OCI-LY7 (cell line): ENCODE measurements at regions not wholly inside any gene's neighbourhood (a gene's known extent, or its start where the extent isn't known, plus 50 kb on each side); places are given as distances from the start of the nearest gene placed in this dataset.

Experiments used
- BruUV-seq: library from RNA; stranded (reverse); fragments of 400-500 nt; replicated peaks from 2 replicates; lab custom pipeline; 2021; lab: Mats Ljungman, UMichigan
- CTCF ChIA-PET: fragments of 300-600 bp; sonication (Branson Sonifier 250); formaldehyde crosslinking; loops from one replicate; lab custom pipeline; 2022; ENCODE audit warnings: antibody characterized with exemption; ENCODE audit not compliant: unreplicated experiment; lab: Charles Lee
- POLR2A ChIA-PET: fragments of 300-600 bp; sonication (Branson Sonifier 250); formaldehyde crosslinking; loops from one replicate; lab custom pipeline; 2022; ENCODE audit warnings: antibody characterized with exemption; lab: Charles Lee
- DNase-seq: peaks from one replicate; pipeline ENCODE4 v3.0.0-alpha.2; 2015; ENCODE audit warnings: low spot score
- H2AFZ ChIP-seq: fragments of 200-600 bp; sonication (generic), shearing (Covaris generic); 2 replicates; pipeline ENCODE4 v1.6.1; 2014; ENCODE audit warnings: mild to moderate bottlenecking, antibody characterized with exemption, low read length, moderate library complexity
- H3K27ac ChIP-seq: fragments of 200-600 bp; sonication (generic); 2 replicates; pipeline ENCODE4 v1.5.1; 2014; ENCODE audit warnings: mixed run types, low read depth, mild to moderate bottlenecking, moderate library complexity, low read length, inconsistent platforms; ENCODE audit not compliant: poor library complexity, severe bottlenecking
- H3K36me3 ChIP-seq: fragments of 200-600 bp; sonication (generic); 2 replicates; pipeline ENCODE4 v1.6.1; 2014; ENCODE audit warnings: mild to moderate bottlenecking, antibody characterized with exemption, low read length, moderate library complexity, mixed read lengths; ENCODE audit not compliant: insufficient read depth
- H3K4me1 ChIP-seq: fragments of 200-600 bp; sonication (generic); 2 replicates; pipeline ENCODE4 v1.5.1; 2014; ENCODE audit warnings: mild to moderate bottlenecking, low read length; ENCODE audit not compliant: insufficient read depth, poor library complexity, severe bottlenecking
- H3K4me2 ChIP-seq: fragments of 200-600 bp; sonication (generic); 2 replicates; pipeline ENCODE4 v1.6.1; 2014; ENCODE audit warnings: mild to moderate bottlenecking, low read length
- H3K4me3 ChIP-seq: fragments of 200-600 bp; sonication (generic); 2 replicates; pipeline ENCODE4 v1.5.1; 2014; ENCODE audit warnings: mild to moderate bottlenecking, low read depth, low read length; ENCODE audit not compliant: poor library complexity, severe bottlenecking
- H3K79me2 ChIP-seq: fragments of 200-600 bp; sonication (generic); 2 replicates; pipeline ENCODE4 v1.6.1; 2016; ENCODE audit warnings: low read depth, mild to moderate bottlenecking, low read length, moderate library complexity, mixed read lengths; ENCODE audit not compliant: insufficient read depth
- H3K9me2 ChIP-seq: fragments of 200-600 bp; sonication (generic); 2 replicates; pipeline ENCODE4 v1.6.1; 2016; ENCODE audit warnings: mild to moderate bottlenecking, low read length, mixed read lengths; ENCODE audit not compliant: insufficient read depth
- H3K9me3 ChIP-seq: fragments of 200-600 bp; sonication (generic); 2 replicates; pipeline ENCODE4 v1.6.1; 2014; ENCODE audit warnings: mild to moderate bottlenecking, mixed run types, low read length, mixed read lengths
- H4K20me1 ChIP-seq: fragments of 200-600 bp; sonication (generic); 2 replicates; pipeline ENCODE4 v1.6.1; 2014; ENCODE audit warnings: mild to moderate bottlenecking, antibody characterized with exemption, low read length, moderate library complexity, mixed read lengths; ENCODE audit not compliant: insufficient read depth
- EZH2phosphoT487 ChIP-seq: fragments of 200-600 bp; sonication (generic); IDR thresholded peaks from 2 replicates; pipeline ENCODE4 v1.6.1; 2018; ENCODE audit warnings: low read depth, borderline replicate concordance, mild to moderate bottlenecking, mixed run types, antibody characterized with exemption, low read length, moderate library complexity, mixed read lengths
- intact Hi-C: fragments of 100-400 bp; cut with micrococcal nuclease; formaldehyde crosslinking; loops from one replicate; pipeline ENCODE4 v1.10.0; 2022; ENCODE audit not compliant: unreplicated experiment
- TF ChIP-seq, protein P1 (sequence below): fragments of 200-600 bp; sonication (generic); conservative IDR thresholded peaks from 2 replicates; pipeline ENCODE4 v1.5.1; 2014; ENCODE audit warnings: mild to moderate bottlenecking, antibody characterized with exemption, low read length, moderate library complexity, mixed read lengths

DNA sequence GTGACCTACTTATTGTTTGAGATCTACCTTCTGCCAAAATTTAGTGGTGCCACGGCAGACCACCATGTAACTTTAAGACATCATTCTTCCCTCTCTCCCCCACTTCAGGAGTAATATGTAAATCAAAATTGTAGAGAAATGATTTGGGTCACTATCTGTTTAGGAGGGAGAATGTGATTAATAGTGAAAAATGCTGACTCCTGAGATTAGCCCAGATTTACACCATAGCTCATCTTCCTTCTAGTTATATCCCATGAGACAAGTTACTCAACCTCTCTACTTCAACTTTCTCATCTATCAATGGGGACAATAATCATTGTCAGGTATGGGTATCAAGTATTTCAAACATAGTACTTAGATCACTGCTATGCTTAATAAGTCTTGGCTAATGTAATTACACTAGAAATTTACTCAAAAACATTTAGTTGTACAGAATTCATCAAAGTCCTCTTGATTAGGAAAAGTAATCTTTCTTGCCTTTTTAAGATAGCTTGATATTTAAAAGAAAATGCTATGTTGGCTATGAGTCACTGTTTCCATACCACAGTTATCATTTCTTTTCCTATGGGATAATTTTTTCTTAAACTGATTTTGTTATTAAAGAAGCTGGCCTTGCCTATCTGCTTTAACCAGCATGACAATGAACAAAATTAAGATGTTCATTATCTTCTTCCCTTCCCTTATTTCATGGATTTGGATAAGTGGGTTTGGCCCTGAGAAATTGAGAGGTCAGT is 1038.9 kb upstream of the ZEB2 start:
- POLR2A ChIA-PET = interaction anchor here (0.6 to 1.2 kb wide), 2 partner anchors 25 to 153 kb away, joined by 3 read pairs; no protein-coding TSS in a partner anchor

DNA sequence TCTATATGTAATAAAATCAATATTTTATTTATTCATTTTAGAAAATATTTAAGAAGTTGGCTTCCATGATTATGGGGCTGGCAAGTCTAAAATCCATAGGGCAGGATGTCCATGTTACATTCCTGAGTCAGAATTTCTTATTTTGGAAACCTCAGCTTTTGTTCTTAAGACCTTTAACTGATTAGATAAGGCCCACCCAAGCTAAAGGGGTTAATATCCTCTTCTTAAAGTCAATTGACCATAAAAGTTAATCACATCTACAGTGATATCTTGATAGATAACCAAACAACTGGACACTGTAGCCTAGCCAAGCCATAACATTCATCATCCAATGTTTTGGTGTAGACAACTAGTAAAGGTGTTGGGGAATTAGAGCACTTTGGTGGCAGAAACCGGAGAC is 1035.4 kb upstream of the ZEB2 start:
- BruUV-seq = no TSS peak
- no peaks in the 10 kb centered on the region for H3K9me2 ChIP-seq
- CTCF ChIA-PET = no interaction called here
- no peaks in the 10 kb centered on the region for H3K79me2 ChIP-seq
- no peak for DNase-seq
- no peak overlapping the region for H2AFZ ChIP-seq
- no peaks in the 10 kb centered on the region for H3K4me1 ChIP-seq
- no peaks in the 10 kb centered on the region for H3K9me3 ChIP-seq
- no peak overlapping the region for H3K27ac ChIP-seq
- POLR2A ChIA-PET = interaction anchor here (0.5 to 1.5 kb wide), 2 partner anchors 9 to 1852 kb away, joined by 3 to 4 read pairs; no protein-coding TSS in a partner anchor
- no peak overlapping the region for H3K4me3 ChIP-seq
- intact Hi-C loops = no loop called here
- no peak for TF ChIP-seq EZH2phosphoT487
- TF ChIP-seq, protein P1, sequence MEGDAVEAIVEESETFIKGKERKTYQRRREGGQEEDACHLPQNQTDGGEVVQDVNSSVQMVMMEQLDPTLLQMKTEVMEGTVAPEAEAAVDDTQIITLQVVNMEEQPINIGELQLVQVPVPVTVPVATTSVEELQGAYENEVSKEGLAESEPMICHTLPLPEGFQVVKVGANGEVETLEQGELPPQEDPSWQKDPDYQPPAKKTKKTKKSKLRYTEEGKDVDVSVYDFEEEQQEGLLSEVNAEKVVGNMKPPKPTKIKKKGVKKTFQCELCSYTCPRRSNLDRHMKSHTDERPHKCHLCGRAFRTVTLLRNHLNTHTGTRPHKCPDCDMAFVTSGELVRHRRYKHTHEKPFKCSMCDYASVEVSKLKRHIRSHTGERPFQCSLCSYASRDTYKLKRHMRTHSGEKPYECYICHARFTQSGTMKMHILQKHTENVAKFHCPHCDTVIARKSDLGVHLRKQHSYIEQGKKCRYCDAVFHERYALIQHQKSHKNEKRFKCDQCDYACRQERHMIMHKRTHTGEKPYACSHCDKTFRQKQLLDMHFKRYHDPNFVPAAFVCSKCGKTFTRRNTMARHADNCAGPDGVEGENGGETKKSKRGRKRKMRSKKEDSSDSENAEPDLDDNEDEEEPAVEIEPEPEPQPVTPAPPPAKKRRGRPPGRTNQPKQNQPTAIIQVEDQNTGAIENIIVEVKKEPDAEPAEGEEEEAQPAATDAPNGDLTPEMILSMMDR = no peak
- H3K36me3 ChIP-seq = no peaks in the 10 kb centered on the region
- no peak overlapping the region for H3K4me2 ChIP-seq
- no peaks in the 10 kb centered on the region for H4K20me1 ChIP-seq

More for the DNA sequence above, 1038.9 kb upstream of the ZEB2 start:
- H3K79me2 ChIP-seq = no peaks in the 10 kb centered on the region
- H3K9me3 ChIP-seq = no peaks in the 10 kb centered on the region
- H3K4me1 ChIP-seq = no peaks in the 10 kb centered on the region
- H3K4me2 ChIP-seq = no peak overlapping the region
- H3K9me2 ChIP-seq = no peaks in the 10 kb centered on the region
- H4K20me1 ChIP-seq = no peaks in the 10 kb centered on the region
- H3K4me3 ChIP-seq = no peak overlapping the region
- TF ChIP-seq, protein P1 = no peak
- TF ChIP-seq EZH2phosphoT487 = no peak
- H3K36me3 ChIP-seq = no peaks in the 10 kb centered on the region
- H3K27ac ChIP-seq = no peak overlapping the region
- CTCF ChIA-PET = no interaction called here
- BruUV-seq = no TSS peak
- H2AFZ ChIP-seq = no peak overlapping the region
- DNase-seq = no peak
- intact Hi-C loops = no loop called here

DNA sequence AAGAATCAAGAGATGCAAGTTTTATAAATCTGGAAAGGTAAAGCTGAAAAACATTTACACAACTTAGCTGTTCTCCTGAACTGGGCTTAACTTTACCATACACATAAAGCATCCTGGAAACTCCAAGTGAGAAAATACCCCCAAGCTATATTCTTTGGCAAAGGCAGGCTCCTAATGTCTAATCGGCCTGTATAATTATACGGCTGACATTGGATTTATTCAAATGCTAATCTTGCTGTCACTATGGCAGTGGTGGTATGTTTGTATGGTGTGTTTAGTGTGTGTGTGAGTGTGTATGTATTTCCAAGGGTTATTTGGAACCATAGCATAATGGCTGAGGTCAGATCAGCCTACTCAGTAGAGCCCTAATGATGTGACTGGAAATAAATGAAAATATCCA is 1031.8 kb upstream of the ZEB2 start:
- ChIA-PET POLR2A (interaction anchor here (1.4 kb wide), 1 partner anchor 14 kb away, joined by 4 read pairs; no protein-coding TSS in a partner anchor), CTCF (no interaction called here)
- Histone ChIP-seq H3K36me3 (no peaks in the 10 kb centered on the region), H2AFZ (no peak overlapping the region), H3K4me3 (no peak overlapping the region), H3K79me2 (no peaks in the 10 kb centered on the region), H3K9me3 (no peaks in the 10 kb centered on the region), H4K20me1 (no peaks in the 10 kb centered on the region), H3K9me2 (no peaks in the 10 kb centered on the region), H3K27ac (no peak overlapping the region), H3K4me2 (no peak overlapping the region), H3K4me1 (no peaks in the 10 kb centered on the region)
- intact Hi-C loops = no loop called here
- no peak for DNase-seq
- TF ChIP-seq, protein P1 = no peak
- TF ChIP-seq EZH2phosphoT487 = no peak
- no TSS peak for BruUV-seq
